Omental fat pad (tissue), 3 donors: ENCODE measurements at regions not wholly inside any gene's neighbourhood (a gene's known extent, or its start where the extent isn't known, plus 50 kb on each side); places are given as distances from the start of the nearest gene placed in this dataset.

Experiments used
- ATAC-seq: fragments of 150-250 bp; one replicate; pipeline ENCODE4 v1.9.1; 2016; ENCODE audit warnings: mild to moderate bottlenecking, moderate library complexity; ENCODE audit not compliant: low FRiP score
- DNase-seq: peaks from one replicate; pipeline ENCODE4 v3.0.0-alpha.2; 2019; ENCODE audit warnings: low spot score
- TF ChIP-seq, protein P1 (sequence below), 3 donors: fragments of 450-650 bp; IDR thresholded peaks; one replicate each; pipeline ENCODE4 v1.5.1; 2016 to 2017; ENCODE audit warnings: antibody characterized with exemption in 3 of 3, mild to moderate bottlenecking in 3 of 3, moderate library complexity in 2 of 3

DNA sequence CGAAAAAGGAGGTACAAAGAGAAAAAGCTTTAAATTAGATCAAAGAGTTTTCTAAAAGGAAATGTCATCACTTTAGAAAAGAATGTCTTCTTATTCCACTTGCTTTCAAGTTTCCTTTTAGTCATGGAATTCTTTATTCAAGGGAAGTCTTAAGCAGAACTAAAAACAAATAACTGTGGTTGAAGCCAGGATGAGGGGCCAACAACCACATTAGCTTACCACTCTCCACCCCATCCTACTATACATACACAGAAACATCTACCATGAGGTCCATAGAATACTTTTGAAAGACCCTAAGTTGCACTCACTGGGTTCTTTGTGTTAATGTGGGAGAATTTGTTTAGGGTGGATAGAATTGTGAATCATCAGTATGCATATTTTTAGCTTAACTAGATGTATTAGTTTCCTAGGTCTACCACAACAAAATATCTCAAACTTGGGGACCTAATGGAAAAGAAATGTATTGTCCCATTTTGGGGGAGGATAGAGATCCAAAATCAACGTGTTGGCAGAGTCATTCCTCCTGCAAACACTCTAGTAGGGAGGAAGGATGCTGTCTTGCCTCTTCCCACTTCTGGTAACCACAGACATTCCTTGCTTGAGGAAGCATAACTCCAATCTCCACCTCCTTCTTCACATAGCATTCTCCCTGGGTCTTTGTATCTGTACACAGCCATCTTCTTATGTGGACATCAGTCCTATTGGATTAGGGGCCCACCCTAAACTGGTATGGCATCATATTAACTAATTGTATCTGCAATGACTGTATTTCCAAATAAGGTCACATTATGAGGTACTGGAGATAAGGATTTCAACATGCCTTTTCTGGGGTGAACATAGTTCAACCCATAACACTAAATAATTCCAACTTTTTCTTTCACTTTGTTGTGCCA is 239.4 kb downstream of the LURAP1L start:
- ATAC-seq (no peak), DNase-seq (no peak)
- TF ChIP-seq, protein P1, sequence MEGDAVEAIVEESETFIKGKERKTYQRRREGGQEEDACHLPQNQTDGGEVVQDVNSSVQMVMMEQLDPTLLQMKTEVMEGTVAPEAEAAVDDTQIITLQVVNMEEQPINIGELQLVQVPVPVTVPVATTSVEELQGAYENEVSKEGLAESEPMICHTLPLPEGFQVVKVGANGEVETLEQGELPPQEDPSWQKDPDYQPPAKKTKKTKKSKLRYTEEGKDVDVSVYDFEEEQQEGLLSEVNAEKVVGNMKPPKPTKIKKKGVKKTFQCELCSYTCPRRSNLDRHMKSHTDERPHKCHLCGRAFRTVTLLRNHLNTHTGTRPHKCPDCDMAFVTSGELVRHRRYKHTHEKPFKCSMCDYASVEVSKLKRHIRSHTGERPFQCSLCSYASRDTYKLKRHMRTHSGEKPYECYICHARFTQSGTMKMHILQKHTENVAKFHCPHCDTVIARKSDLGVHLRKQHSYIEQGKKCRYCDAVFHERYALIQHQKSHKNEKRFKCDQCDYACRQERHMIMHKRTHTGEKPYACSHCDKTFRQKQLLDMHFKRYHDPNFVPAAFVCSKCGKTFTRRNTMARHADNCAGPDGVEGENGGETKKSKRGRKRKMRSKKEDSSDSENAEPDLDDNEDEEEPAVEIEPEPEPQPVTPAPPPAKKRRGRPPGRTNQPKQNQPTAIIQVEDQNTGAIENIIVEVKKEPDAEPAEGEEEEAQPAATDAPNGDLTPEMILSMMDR (IDR thresholded peaks at IDR 0.05): no peak

DNA sequence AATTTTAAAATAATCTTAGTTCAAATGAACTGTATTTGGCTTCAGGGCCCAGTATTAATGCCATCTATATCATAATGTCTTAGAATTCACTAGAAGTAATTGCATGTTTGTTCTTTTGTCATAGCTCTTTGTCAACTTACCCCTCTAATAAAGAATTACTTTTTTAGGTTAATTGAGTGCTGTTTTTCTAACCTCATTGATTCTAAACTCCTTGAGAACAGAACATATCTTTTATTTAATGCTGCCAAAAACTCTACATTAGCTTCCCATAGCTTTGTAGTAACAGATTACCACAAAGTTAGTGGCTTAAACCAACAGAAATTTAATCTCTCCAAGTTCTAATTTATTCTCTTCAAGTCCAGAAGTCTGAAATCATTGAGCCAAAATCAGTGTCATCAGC is 242.4 kb downstream of the LURAP1L start:
- no peak for ATAC-seq
- DNase-seq: no peak
- TF ChIP-seq, protein P1 (IDR thresholded peaks at IDR 0.05): no peak

DNA sequence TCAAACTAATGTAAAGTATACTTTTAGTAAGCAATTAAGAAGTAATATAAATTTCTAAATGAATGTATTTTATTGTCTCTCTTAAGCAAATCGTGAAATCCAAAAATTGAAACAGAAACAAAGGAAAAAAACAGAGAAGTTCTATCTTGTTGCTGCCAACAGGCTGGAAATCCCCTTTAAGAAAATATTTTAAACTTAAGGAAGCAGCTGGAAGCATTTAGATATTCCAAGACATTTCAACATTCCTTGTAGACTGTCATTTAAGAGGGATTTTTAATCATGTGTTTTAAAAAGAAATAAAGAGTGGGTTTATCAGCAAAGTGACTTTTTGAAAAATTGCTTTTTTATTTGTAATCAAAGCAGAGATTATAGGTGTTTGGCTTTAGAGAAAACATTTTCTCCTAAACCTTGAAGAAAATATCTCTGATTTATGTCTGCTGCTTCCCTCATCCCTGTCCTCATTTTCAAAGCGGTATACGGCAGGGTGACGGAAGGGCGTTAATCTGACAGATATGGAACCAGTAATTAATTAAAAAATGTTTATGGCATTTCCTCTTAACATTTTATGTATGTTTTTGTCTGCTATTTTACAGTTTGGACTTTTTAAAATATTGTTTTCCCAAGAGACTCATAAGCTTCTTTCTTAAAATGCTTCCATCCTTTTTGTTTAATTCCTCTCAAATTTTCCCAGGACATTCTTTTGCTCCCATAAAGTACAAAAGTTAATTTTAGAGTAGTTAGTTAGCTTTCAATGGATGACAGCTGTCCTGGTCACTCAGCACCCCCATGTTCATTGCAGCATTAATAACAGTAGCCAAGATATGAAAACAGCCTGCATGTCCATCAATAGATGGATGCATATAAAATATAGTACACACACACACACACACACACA is 245.6 kb downstream of the LURAP1L start:
- no peak for ATAC-seq
- DNase-seq: no peak
- TF ChIP-seq, protein P1 (IDR thresholded peaks at IDR 0.05): no peak

DNA sequence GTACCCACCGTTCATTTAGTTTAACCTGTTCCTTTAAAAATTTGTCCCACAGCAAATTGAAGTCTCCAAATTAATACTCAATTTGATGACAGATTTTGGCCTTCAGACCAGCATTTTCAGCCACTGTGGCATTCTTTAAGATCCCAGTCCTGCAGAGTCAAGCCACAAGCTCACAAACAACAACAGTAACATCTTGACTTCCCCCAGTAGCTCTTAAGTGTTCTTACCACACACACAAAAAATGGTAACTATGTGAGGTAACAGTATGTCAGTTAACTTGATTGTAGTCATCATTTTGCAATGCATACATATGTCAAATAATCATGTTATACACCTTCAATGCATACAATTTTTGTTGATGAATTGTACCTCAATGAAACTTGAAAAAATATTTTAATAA is 247.9 kb downstream of the LURAP1L start:
- TF ChIP-seq, protein P1 (IDR thresholded peaks at IDR 0.05): no peak
- ATAC-seq (no peak), DNase-seq (no peak)

DNA sequence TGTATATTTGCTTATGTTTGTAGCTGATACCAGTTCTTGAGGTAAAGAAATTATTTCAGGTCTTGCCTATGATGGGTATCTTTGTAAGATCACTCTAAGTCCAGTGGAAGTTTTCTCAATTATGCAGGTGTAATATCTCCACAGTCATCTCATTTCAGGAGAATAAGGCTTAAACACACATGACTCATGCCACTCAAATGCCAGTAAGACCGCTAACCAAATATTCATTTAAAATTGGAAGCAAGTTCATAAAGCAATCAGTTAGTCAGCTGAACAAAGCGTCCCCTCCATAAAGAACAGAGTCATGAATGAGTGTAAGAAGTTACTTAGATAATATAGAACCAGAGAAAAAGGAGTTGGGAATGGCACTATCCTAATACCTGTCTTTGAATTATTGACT is 248.7 kb downstream of the LURAP1L start:
- TF ChIP-seq, protein P1 (IDR thresholded peaks at IDR 0.05): no peak
- no peak for DNase-seq
- no peak for ATAC-seq

DNA sequence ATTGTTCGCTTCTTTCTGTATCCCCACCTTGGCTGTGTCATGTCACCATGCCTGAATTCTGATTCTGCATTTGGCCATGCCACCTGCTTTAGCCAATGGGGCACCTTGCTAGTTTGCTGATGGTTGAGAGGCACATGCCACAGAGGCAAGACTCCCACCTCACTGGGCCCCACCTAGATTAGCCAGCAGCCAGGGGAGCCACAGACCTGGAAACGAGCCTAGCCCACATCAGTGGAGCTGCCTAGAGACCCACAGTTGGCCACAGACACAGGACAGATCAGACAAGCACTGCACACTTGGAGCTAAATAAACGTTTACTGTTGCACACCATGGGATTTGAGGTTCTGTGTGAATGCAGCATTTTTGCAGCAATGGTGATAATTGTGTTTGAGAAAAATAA is 252.1 kb downstream of the LURAP1L start:
- DNase-seq (no peak), ATAC-seq (no peak)
- TF ChIP-seq, protein P1 (IDR thresholded peaks at IDR 0.05): no peak
